Spleen (tissue), 11 donors: ENCODE measurements at regions not wholly inside any gene's neighbourhood (a gene's known extent, or its start where the extent isn't known, plus 50 kb on each side); places are given as distances from the start of the nearest gene placed in this dataset.

Source experiments
- DNase-seq: peaks from one replicate; pipeline ENCODE4 v3.0.0-alpha.2; 2020
- H3K27ac ChIP-seq, 8 donors: fragments of 200-600 bp; sonication (generic) in 7 of 8; 1 replicate in 4 of 8; 2 replicates in 4 of 8; pipeline versions ENCODE4 v1.5.0 to v1.8.0; 2016 to 2021; ENCODE audit warnings: inconsistent platforms in 4 of 8, mild to moderate bottlenecking in 4 of 8, moderate library complexity in 1 of 8
- H3K27me3 ChIP-seq, 7 donors: fragments of 200-600 bp; sonication (generic) in 6 of 7; replicated peaks in 1 of 7; 1 replicate in 4 of 7; 2 replicates in 3 of 7; pipeline versions ENCODE4 v1.5.0 to v1.8.0; 2016 to 2021; ENCODE audit warnings: inconsistent platforms in 3 of 7, mild to moderate bottlenecking in 1 of 7
- H3K36me3 ChIP-seq, 6 donors: fragments of 200-600 bp; sonication (generic) in 5 of 6; 1 replicate in 4 of 6; 2 replicates in 2 of 6; pipeline versions ENCODE4 v1.5.0 to v1.8.0; 2016 to 2021; ENCODE audit warnings: inconsistent platforms in 2 of 6
- H3K4me1 ChIP-seq, 6 donors: fragments of 200-600 bp; sonication (generic) in 5 of 6; 1 replicate in 3 of 6; 2 replicates in 3 of 6; pipeline versions ENCODE4 v1.5.0 to v1.8.0; 2016 to 2021; ENCODE audit warnings: inconsistent platforms in 3 of 6
- H3K4me3 ChIP-seq, 8 donors: fragments of 200-600 bp; sonication (generic) in 7 of 8; 1 replicate in 4 of 8; 2 replicates in 4 of 8; pipeline versions ENCODE4 v1.5.0 to v1.8.0; 2016 to 2021; ENCODE audit warnings: inconsistent platforms in 4 of 8, mild to moderate bottlenecking in 4 of 8, moderate library complexity in 2 of 8
- H3K9me3 ChIP-seq, 8 donors: fragments of 200-600 bp; sonication (generic) in 7 of 8; 1 replicate in 4 of 8; 2 replicates in 4 of 8; pipeline versions ENCODE4 v1.5.0 to v1.8.0; 2016 to 2021; ENCODE audit warnings: inconsistent platforms in 4 of 8
- CTCF ChIP-seq, 11 experiments: fragments of 200-600 bp in 7 of 11; fragments of 450-650 bp in 4 of 11; sonication (generic) in 4 of 11; IDR thresholded peaks in 8 of 11; conservative IDR thresholded peaks in 3 of 11; 1 replicate in 7 of 11; 2 replicates in 4 of 11; pipeline versions ENCODE4 v1.4.0 to v1.8.0; 2016 to 2021; ENCODE audit warnings: antibody characterized with exemption in 11 of 11, inconsistent platforms in 4 of 11, mild to moderate bottlenecking in 1 of 11
- POLR2A ChIP-seq, 3 donors: fragments of 450-650 bp; IDR thresholded peaks; one replicate each; pipeline ENCODE4 v1.5.1; 2017; ENCODE audit warnings: antibody characterized with exemption in 3 of 3, mild to moderate bottlenecking in 1 of 3
- POLR2AphosphoS5 ChIP-seq, 3 donors: sonication (generic); formaldehyde crosslinking; IDR thresholded peaks; one replicate each; pipeline ENCODE4 v1.5.1; 2017; ENCODE audit warnings: antibody characterized with exemption in 3 of 3
- WGBS, 5 donors: extraction: QIAGEN DNeasy Blood & Tissue Kit in 3 of 5; methylation state at CpG; one replicate each; pipeline versions ENCODE4 v1.1.5 to v1.1.7; 2013 to 2018; 5-methylcytosine and 5-hydroxymethylcytosine counted together
- intact Hi-C: fragments of 100-400 bp; cut with DNase I; formaldehyde crosslinking; loops from one replicate; pipeline ENCODE4 v1.15.0; 2023; ENCODE audit warnings: low total_unique reads
- donor health status: healthy with polysubstance abuse.
- donor health status: DM: no; HTN: no; CAD: no; lungs with moderate emphysema.
- donor health status: DM: no; HTN: no; CAD: no.
- donor health status: Bipolar disorder and iron deficiency.
- donor health status: healthy.
- donor health status: DM: no; HTN: no; CAD: no.
- donor health status: DM: yes; HTN: yes; CAD: no.

DNA sequence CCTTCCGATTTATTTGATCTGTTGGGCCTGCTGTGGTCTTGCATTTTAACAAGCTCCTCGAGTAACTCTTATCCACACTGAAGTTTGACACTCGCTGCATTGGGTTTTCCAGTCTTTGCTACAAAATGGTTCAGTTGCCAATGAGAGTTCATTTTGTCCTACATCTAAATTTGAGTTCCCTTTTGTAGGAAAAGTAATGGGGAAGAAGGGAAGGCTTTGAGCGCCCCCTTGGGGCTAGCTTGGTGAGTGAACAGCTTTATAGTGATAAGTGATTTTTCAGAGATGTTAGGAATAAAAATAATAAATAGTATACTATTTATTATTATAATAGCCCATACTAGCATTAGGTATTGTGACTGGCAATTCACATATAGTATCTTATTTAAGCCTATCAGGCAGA is 89.9 kb upstream of the GNAQ start:
- Histone ChIP-seq H3K9me3 (no peaks in the 10 kb centered on the region), H3K27me3 (peaks cover 0 to 23% (median 0%) of the 10 kb centered on the region in 7 donors), H3K4me1 (peaks cover 0 to 30% (median 17%) of the 10 kb centered on the region in 6 donors), H3K36me3 (no peaks in the 10 kb centered on the region), H3K27ac (peak overlapping the region in 1 of 8 donors; percentile 13), H3K4me3 (no peak overlapping the region)
- 47 to 59% (median 55%) methylated on average over 4 of the region's 4 CpGs for WGBS, 5 donors
- TF ChIP-seq CTCF (IDR thresholded peaks at IDR 0.05 in 8 of 11, conservative IDR thresholded peaks at IDR 0.05 in 3 of 11) (peak in 10 of 11 experiments; percentile 30 to 73 (median 56)), POLR2AphosphoS5 (IDR thresholded peaks at IDR 0.05) (no peak)
- DNase-seq, result peak; percentile 82
- intact Hi-C loops, result no loop called here

DNA sequence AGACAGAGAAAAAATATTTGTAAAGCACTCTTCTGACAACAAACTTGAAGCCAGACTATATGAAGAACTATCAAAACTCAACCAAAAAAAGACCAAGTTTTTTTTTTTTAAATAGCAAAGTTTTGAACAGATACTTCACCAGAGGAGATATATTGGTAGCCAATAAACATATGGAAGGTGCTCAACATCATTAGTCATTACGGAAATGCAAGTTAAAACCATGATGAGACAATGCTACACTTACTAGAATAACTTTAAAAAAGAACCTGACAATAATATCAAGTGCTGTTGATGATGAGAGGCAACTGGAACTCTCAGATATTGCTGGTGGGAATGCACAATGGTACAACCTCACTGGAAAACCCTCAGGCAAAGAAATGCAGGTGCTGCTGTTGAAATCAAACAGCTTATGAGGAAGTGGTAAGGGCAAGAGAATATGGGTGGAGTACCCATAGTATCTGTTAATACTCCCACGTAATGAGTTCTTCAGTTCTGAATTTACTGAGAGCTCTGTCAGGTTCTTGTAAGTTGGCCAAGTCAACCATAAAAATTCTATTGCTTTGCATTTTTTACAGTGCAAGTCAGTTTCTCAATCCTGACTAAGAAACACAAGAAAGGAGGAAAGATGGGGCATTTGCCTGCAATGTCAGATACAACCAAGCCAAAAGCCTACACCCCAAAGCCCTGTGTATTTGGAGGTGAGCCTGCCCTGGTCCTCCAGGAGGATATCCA is 87.3 kb upstream of the GNAQ start:
- DNase-seq, result no peak
- Histone ChIP-seq H3K27me3 (peaks cover 0 to 19% (median 0%) of the 10 kb centered on the region in 7 donors), H3K4me3 (no peak overlapping the region), H3K4me1 (peaks cover 0 to 30% (median 17%) of the 10 kb centered on the region in 6 donors), H3K36me3 (no peaks in the 10 kb centered on the region), H3K9me3 (no peaks in the 10 kb centered on the region), H3K27ac (peak overlapping the region in 5 of 8 donors; percentile 29 to 71 (median 68))
- WGBS, 5 donors, result 39 to 60% (median 49%) methylated on average over 2 of the region's 2 CpGs
- intact Hi-C loops, result no loop called here
- no peak for TF ChIP-seq POLR2AphosphoS5 (IDR thresholded peaks at IDR 0.05)
- no peak for TF ChIP-seq POLR2A (IDR thresholded peaks at IDR 0.05)
- no peak for TF ChIP-seq CTCF (IDR thresholded peaks at IDR 0.05 in 8 of 11, conservative IDR thresholded peaks at IDR 0.05 in 3 of 11)

DNA sequence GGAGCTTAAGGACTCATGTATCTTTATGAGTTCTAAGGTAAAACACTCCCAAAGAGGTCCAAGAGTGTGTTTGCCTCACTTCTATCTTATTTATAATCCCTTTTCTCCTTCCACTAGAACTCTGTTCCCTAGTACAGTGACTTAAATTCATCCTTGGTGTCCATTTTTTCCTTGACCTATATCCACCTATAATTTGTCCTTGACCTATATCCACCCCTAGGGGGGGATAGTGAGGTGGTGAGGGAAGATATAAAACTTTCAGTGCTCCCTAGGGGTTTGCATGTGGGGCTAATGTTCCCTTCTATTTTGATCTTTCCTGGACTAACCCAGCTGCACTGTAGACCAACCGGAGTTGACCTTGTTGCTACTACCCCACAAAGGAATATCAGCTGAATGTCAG is 83.5 kb upstream of the GNAQ start:
- H3K4me3 ChIP-seq, result no peak overlapping the region

More for the DNA sequence above, 83.5 kb upstream of the GNAQ start:
- intact Hi-C loops, result no loop called here
- TF ChIP-seq POLR2AphosphoS5 (IDR thresholded peaks at IDR 0.05) (no peak), CTCF (IDR thresholded peaks at IDR 0.05 in 8 of 11, conservative IDR thresholded peaks at IDR 0.05 in 3 of 11) (peak in 8 of 11 experiments; percentile 7 to 46 (median 39)), POLR2A (IDR thresholded peaks at IDR 0.05) (no peak)
- Histone ChIP-seq H3K9me3 (no peaks in the 10 kb centered on the region), H3K27me3 (peaks cover 0 to 15% (median 0%) of the 10 kb centered on the region in 7 donors), H3K4me1 (peaks cover 0 to 19% (median 13%) of the 10 kb centered on the region in 6 donors), H3K36me3 (no peaks in the 10 kb centered on the region), H3K27ac (no peak overlapping the region)
- DNase-seq, result no peak
- 59 to 90% (median 75%) methylated on average over 1 of the region's 1 CpG for WGBS, 5 donors
